ENCODE measurements at regions not wholly inside any gene's neighbourhood (a gene's known extent, or its start where the extent isn't known, plus 50 kb on each side); places are given as distances from the start of the nearest gene placed in this dataset.
"Not testable (repeated sequence)": the region's sequence is repeated elsewhere in the genome, so short reads cannot be mapped to it uniquely, and the experiment has no call there.

- no peak for DNase-seq
- H3K4me3 Mint-ChIP-seq: no peak overlapping the region
- H3K9me3 Mint-ChIP-seq: no peaks in the 10 kb centered on the region
- no peak overlapping the region for H3K27ac Mint-ChIP-seq
- peaks cover 27% of the 10 kb centered on the region for H3K27me3 Mint-ChIP-seq
- H3K36me3 Mint-ChIP-seq (ENCODE audit: low read depth): no peaks in the 10 kb centered on the region
- H3K4me1 Mint-ChIP-seq (ENCODE audit: low read depth): no peaks in the 10 kb centered on the region
Measured at GRCh38 chr17:5877366-5877765, 192.8 kb upstream of the WSCD1 start.

GRCh38 chr17:5877948-5878347, 192.2 kb upstream of the WSCD1 start:
- Mint-ChIP-seq H3K36me3 (ENCODE audit: low read depth) (no peaks in the 10 kb centered on the region), H3K27ac (no peak overlapping the region)
- DNase-seq: no peak

GRCh38 chr17:5881849-5882248, 188.3 kb upstream of the WSCD1 start:
- Mint-ChIP-seq H3K4me1 (ENCODE audit: low read depth) (no peaks in the 10 kb centered on the region), H3K27me3 (peaks cover 29% of the 10 kb centered on the region), H3K4me3 (no peak overlapping the region), H3K27ac (no peak overlapping the region), H3K9me3 (no peaks in the 10 kb centered on the region), H3K36me3 (ENCODE audit: low read depth) (no peaks in the 10 kb centered on the region)
- no peak for DNase-seq

More at GRCh38 chr17:5877948-5878347, 192.2 kb upstream of the WSCD1 start:
- Mint-ChIP-seq H3K27me3 (peaks cover 25% of the 10 kb centered on the region), H3K4me3 (no peak overlapping the region), H3K4me1 (ENCODE audit: low read depth) (no peaks in the 10 kb centered on the region), H3K9me3 (no peaks in the 10 kb centered on the region)

- Mint-ChIP-seq H3K27ac (no peak overlapping the region), H3K4me1 (ENCODE audit: low read depth) (no peaks in the 10 kb centered on the region), H3K27me3 (peaks cover 37% of the 10 kb centered on the region), H3K9me3 (no peaks in the 10 kb centered on the region), H3K4me3 (no peak overlapping the region), H3K36me3 (ENCODE audit: low read depth) (no peaks in the 10 kb centered on the region)
- DNase-seq: no peak
Measured at GRCh38 chr17:5883775-5884665, 186.2 kb upstream of the WSCD1 start.

GRCh38 chr17:5885336-5885735, 184.8 kb upstream of the WSCD1 start:
- Mint-ChIP-seq H3K4me3 (no peak overlapping the region), H3K27ac (no peak overlapping the region), H3K4me1 (ENCODE audit: low read depth) (no peaks in the 10 kb centered on the region), H3K9me3 (peaks cover 7% of the 10 kb centered on the region), H3K27me3 (peaks cover 44% of the 10 kb centered on the region), H3K36me3 (ENCODE audit: low read depth) (no peaks in the 10 kb centered on the region)
- no peak for DNase-seq

- Mint-ChIP-seq H3K27ac (no peak overlapping the region), H3K27me3 (peaks cover 58% of the 10 kb centered on the region), H3K4me1 (ENCODE audit: low read depth) (no peaks in the 10 kb centered on the region), H3K9me3 (peaks cover 7% of the 10 kb centered on the region), H3K4me3 (no peak overlapping the region), H3K36me3 (ENCODE audit: low read depth) (no peaks in the 10 kb centered on the region)
- DNase-seq: no peak
Measured at GRCh38 chr17:5888811-5889210, 181.4 kb upstream of the WSCD1 start.

GRCh38 chr17:5892921-5893675, 177.1 kb upstream of the WSCD1 start:
- Mint-ChIP-seq H3K4me3 (no peak overlapping the region), H3K27me3 (peaks cover 70% of the 10 kb centered on the region), H3K27ac (no peak overlapping the region), H3K36me3 (ENCODE audit: low read depth) (no peaks in the 10 kb centered on the region), H3K9me3 (peaks cover 7% of the 10 kb centered on the region), H3K4me1 (ENCODE audit: low read depth) (peaks cover 10% of the 10 kb centered on the region)
- no peak for DNase-seq

- peaks cover 68% of the 10 kb centered on the region for H3K27me3 Mint-ChIP-seq
- no peak overlapping the region for H3K4me3 Mint-ChIP-seq
- no peaks in the 10 kb centered on the region for H3K36me3 Mint-ChIP-seq (ENCODE audit: low read depth)
Measured at GRCh38 chr17:5893741-5894140, 176.4 kb upstream of the WSCD1 start.

GRCh38 chr17:5895276-5895675, 174.9 kb upstream of the WSCD1 start:
- Mint-ChIP-seq H3K36me3 (ENCODE audit: low read depth) (no peaks in the 10 kb centered on the region), H3K4me1 (ENCODE audit: low read depth) (peaks cover 10% of the 10 kb centered on the region), H3K27me3 (peaks cover 56% of the 10 kb centered on the region), H3K27ac (no peak overlapping the region), H3K4me3 (no peak overlapping the region), H3K9me3 (peaks cover 1% of the 10 kb centered on the region)
- DNase-seq: no peak

More at GRCh38 chr17:5893741-5894140, 176.4 kb upstream of the WSCD1 start:
- no peak for DNase-seq
- Mint-ChIP-seq H3K4me1 (ENCODE audit: low read depth) (peaks cover 10% of the 10 kb centered on the region), H3K9me3 (peaks cover 7% of the 10 kb centered on the region), H3K27ac (no peak overlapping the region)

GRCh38 chr17:5896215-5896614, 174.0 kb upstream of the WSCD1 start:
- peaks cover 51% of the 10 kb centered on the region for H3K27me3 Mint-ChIP-seq
- no peaks in the 10 kb centered on the region for H3K36me3 Mint-ChIP-seq (ENCODE audit: low read depth)
- H3K27ac Mint-ChIP-seq: no peak overlapping the region

GRCh38 chr17:5897275-5897911, 172.8 kb upstream of the WSCD1 start:
- no peak for DNase-seq
- no peak overlapping the region for H3K4me3 Mint-ChIP-seq
- no peaks in the 10 kb centered on the region for H3K9me3 Mint-ChIP-seq
- no peak overlapping the region for H3K27ac Mint-ChIP-seq
- no peaks in the 10 kb centered on the region for H3K36me3 Mint-ChIP-seq (ENCODE audit: low read depth)
- H3K4me1 Mint-ChIP-seq (ENCODE audit: low read depth): peaks cover 10% of the 10 kb centered on the region
- H3K27me3 Mint-ChIP-seq: peaks cover 48% of the 10 kb centered on the region

More at GRCh38 chr17:5896215-5896614, 174.0 kb upstream of the WSCD1 start:
- no peak overlapping the region for H3K4me3 Mint-ChIP-seq
- DNase-seq: no peak
- no peaks in the 10 kb centered on the region for H3K9me3 Mint-ChIP-seq
- peaks cover 10% of the 10 kb centered on the region for H3K4me1 Mint-ChIP-seq (ENCODE audit: low read depth)

GRCh38 chr17:5897981-5898380, 172.2 kb upstream of the WSCD1 start:
- DNase-seq; H3K4me3 Mint-ChIP-seq; H3K27ac Mint-ChIP-seq; H3K9me3 Mint-ChIP-seq; H3K36me3 Mint-ChIP-seq (ENCODE audit: low read depth); H3K4me1 Mint-ChIP-seq (ENCODE audit: low read depth): not testable (repeated sequence)
- H3K27me3 Mint-ChIP-seq: peaks cover 45% of the 10 kb centered on the region

- Mint-ChIP-seq H3K9me3 (peaks cover under 1% of the 10 kb centered on the region), H3K27me3 (peaks cover 41% of the 10 kb centered on the region), H3K36me3 (ENCODE audit: low read depth) (no peaks in the 10 kb centered on the region), H3K27ac (no peak overlapping the region), H3K4me3 (no peak overlapping the region), H3K4me1 (ENCODE audit: low read depth) (peaks cover 10% of the 10 kb centered on the region)
- no peak for DNase-seq
Measured at GRCh38 chr17:5898406-5898805, 171.8 kb upstream of the WSCD1 start.

- Mint-ChIP-seq H3K4me3 (no peak overlapping the region), H3K27me3 (peaks cover 32% of the 10 kb centered on the region), H3K27ac (no peak overlapping the region), H3K4me1 (ENCODE audit: low read depth) (peaks cover 10% of the 10 kb centered on the region), H3K36me3 (ENCODE audit: low read depth) (no peaks in the 10 kb centered on the region), H3K9me3 (peaks cover 10% of the 10 kb centered on the region)
- no peak for DNase-seq
Measured at GRCh38 chr17:5899496-5900195, 170.5 kb upstream of the WSCD1 start.

Measured in activated T-cell treated with anti-CD3 and anti-CD28 coated beads, Interleukin-2, amount 50 U/mL, for 24 hours (primary cell).